ENCODE measurements at regions not wholly inside any gene's neighbourhood (a gene's known extent, or its start where the extent isn't known, plus 50 kb on each side); places are given as distances from the start of the nearest gene placed in this dataset.

GRCh38 chr2:145916799-145917198, 1396.9 kb upstream of the ZEB2 start:
- TF ChIP-seq CTCF (IDR thresholded peaks at IDR 0.05): no peak
- no peak for TF ChIP-seq POLR2AphosphoS5 (IDR thresholded peaks at IDR 0.05)
- TF ChIP-seq POLR2A (IDR thresholded peaks at IDR 0.05): no peak
